NCI-H2196 treated with DMSO at 0.1 percent for 48 hours (cell line): ENCODE measurements at regions not wholly inside any gene's neighbourhood (a gene's known extent, or its start where the extent isn't known, plus 50 kb on each side); places are given as distances from the start of the nearest gene placed in this dataset.

ENCODE experiments used
- DNase-seq: peaks from one replicate; lab custom pipeline; 2025; ENCODE audit not compliant: unreplicated experiment; lab: John Stamatoyannopoulos, UW

GRCh38 chr4:81639248-81639647 lies 167.5 kb upstream of the RASGEF1B start:
- no peak for DNase-seq

- no peak for DNase-seq
These were observed 167.0 kb upstream of the RASGEF1B start for GRCh38 chr4:81638698-81639097.

DNA sequence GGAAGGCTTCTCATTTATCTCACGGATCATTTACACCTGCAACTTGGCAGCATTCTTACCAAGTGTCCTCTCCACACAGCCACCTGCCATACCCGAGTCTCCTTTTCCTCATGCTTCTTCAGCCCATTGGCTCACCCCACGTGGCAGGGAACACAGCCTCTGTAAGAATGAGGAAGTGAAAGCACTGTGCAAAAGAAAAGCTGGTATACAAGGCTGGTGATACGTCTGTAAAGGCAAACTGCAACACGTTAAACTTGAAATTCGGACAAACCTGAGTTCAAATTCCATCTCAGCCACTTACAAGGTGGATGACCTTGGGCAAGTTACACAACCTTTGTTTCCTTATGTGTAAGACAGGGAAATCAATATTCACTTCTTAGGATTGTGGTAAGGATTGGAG lies 164.0 kb upstream of the RASGEF1B start:
- DNase-seq = peak; percentile 25

- no peak for DNase-seq
These were observed 163.3 kb upstream of the RASGEF1B start for GRCh38 chr4:81634766-81635549.

GRCh38 chr4:81634165-81634564 lies 162.5 kb upstream of the RASGEF1B start:
- DNase-seq = no peak

GRCh38 chr4:81632581-81633299 lies 161.0 kb upstream of the RASGEF1B start:
- no peak for DNase-seq

GRCh38 chr4:81631958-81632441 lies 160.3 kb upstream of the RASGEF1B start:
- no peak for DNase-seq

GRCh38 chr4:81629366-81629765 lies 157.7 kb upstream of the RASGEF1B start:
- no peak for DNase-seq

DNA sequence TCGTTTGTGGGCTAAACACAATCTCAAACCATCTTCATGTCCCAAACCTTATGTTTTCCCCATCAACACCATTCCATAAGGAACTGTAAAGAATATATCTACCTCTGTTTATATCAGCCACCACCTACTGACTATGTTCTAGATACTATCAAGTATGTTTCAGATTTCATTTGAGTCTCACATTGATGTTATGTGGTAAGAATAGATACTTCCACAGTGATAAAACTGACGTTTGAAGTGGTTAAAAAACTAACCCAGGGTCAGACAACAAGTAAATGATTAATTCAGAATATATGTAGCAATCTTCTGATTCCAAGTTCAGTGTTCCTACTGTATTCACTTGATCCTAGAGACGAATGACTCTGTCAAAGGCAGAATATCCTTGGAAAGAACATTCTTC lies 156.8 kb upstream of the RASGEF1B start:
- DNase-seq = no peak

DNA sequence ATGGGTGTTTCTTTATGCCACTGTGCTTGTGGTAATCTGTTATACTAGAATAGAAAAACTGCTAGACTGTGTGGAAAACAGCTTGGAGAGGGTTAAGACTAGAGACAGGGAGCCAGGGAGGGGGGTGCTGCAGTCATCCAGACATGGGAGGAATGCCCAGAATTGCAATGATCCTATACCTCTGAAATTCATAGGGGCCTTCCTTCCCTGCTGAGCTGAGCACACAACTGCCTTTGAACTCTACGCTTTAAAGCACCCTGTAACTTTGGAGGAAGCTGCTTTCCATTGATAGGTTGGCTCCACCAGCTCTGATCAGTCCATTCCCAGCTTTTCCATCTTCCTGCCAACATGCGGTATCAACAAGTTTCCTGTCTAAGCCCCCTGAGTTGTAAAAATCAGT lies 155.9 kb upstream of the RASGEF1B start:
- no peak for DNase-seq

GRCh38 chr4:81626851-81627250 lies 155.1 kb upstream of the RASGEF1B start:
- no peak for DNase-seq

- DNase-seq = no peak
These were observed 154.0 kb upstream of the RASGEF1B start for GRCh38 chr4:81625422-81626417.

GRCh38 chr4:81623434-81623833 lies 151.7 kb upstream of the RASGEF1B start:
- DNase-seq = no peak

GRCh38 chr4:81622474-81623184 lies 150.9 kb upstream of the RASGEF1B start:
- DNase-seq = no peak

DNA sequence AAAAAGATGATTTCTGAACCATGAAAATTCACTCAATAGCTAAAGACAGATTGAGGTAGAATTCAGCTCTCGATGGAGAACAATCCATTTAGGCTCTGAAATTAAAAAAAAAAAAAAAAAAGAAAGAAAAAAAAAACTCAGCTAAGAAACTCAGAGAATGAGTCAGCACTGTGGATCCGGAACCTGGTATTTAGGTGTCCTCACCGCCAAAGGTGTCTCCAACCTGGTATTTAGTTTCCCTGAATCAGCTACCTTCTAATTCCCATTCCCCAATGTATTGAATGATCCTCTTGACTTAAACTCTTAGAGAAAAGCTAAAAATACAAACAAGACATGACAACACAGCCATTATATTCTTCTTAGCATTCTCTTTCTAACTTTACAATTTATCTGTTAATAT lies 150.3 kb upstream of the RASGEF1B start:
- DNase-seq = no peak

DNA sequence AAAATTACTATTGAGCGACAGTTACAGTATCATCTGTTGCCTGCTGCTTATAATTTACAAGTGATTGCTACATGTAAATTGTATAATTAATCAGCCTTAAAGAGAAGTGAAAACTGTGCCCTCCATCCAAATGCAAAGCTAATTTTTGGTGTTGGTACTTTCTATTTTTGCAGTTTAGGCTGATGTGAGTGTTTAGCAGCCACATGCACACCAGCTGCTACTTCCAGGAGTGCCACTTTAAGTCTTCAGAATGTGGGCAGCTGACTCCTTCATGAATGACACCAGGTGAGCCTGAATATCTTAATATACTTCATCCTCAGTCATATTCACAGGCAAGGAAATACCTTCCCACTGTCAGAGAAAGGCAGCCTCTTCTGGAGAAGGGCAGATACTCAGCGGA lies 149.8 kb upstream of the RASGEF1B start:
- no peak for DNase-seq

- no peak for DNase-seq
These were observed 148.7 kb upstream of the RASGEF1B start for GRCh38 chr4:81620442-81620841.

GRCh38 chr4:81617545-81617944 lies 145.8 kb upstream of the RASGEF1B start:
- no peak for DNase-seq

DNA sequence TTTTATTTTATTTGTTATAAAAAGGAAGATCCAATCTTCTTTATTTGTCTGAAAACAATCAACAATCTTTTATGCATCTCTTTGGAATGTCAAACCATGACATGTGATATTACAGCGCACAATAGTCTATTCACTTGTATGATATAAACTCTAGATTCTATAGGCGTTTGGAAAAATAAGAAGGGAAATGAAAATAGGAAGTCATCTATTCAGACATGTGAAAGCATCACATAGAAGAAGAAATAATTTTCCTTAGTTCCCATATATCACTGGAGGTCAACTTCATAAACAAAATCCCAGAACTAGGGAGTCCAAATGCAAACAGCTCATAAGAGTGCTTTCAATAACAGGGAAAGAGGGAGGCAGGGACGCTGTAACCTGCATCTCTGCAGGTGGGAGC lies 139.5 kb upstream of the RASGEF1B start:
- DNase-seq = no peak

GRCh38 chr4:81609844-81610243 lies 138.1 kb upstream of the RASGEF1B start:
- DNase-seq = no peak

DNA sequence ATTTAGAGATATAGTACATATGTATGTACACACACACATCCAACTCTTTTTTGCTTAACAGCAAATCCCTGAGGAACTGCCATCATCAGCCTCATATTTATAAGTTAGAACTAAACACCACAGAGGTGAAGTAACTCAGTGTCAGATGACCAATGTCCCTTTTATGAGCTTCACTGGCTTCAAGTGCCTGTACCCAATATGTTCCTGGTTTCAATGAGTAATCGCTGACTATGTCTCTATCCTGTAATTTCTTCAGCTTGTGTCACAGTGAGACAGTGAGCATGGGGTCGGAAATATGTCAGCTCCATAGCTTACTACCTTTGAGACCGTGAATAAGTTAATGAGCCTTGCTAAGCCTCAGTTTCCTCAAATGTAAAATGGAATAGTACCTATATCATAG lies 136.2 kb upstream of the RASGEF1B start:
- no peak for DNase-seq
